ENCODE measurements at regions not wholly inside any gene's neighbourhood (a gene's known extent, or its start where the extent isn't known, plus 50 kb on each side); places are given as distances from the start of the nearest gene placed in this dataset.

DNA sequence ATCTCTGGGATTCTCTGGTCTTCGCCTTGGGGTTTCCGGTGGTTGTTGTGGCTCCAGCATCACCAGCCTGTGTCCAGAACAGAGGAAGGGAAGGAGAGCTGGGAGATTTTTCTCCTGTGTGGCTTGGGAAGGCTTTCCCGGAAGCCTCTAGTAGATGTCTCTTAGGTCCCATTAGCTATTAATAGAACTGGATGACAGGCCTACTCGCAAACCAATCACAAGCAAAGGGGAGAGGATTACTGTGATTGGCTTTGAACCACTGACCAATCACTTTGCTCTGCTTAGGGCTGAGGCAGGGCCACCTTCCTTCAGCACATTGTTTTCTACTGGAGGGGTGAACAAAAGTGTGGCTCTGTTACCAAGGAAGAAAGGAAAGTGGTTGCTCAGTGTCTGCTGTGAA lies 203.4 kb upstream of the SULF2 start:
- TF ChIP-seq, protein P1, sequence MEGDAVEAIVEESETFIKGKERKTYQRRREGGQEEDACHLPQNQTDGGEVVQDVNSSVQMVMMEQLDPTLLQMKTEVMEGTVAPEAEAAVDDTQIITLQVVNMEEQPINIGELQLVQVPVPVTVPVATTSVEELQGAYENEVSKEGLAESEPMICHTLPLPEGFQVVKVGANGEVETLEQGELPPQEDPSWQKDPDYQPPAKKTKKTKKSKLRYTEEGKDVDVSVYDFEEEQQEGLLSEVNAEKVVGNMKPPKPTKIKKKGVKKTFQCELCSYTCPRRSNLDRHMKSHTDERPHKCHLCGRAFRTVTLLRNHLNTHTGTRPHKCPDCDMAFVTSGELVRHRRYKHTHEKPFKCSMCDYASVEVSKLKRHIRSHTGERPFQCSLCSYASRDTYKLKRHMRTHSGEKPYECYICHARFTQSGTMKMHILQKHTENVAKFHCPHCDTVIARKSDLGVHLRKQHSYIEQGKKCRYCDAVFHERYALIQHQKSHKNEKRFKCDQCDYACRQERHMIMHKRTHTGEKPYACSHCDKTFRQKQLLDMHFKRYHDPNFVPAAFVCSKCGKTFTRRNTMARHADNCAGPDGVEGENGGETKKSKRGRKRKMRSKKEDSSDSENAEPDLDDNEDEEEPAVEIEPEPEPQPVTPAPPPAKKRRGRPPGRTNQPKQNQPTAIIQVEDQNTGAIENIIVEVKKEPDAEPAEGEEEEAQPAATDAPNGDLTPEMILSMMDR (IDR thresholded peaks at IDR 0.05), result no peak
- no peak for TF ChIP-seq POLR2A (IDR thresholded peaks at IDR 0.05)

Measured in body of pancreas (tissue), 4 donors.